IMR-90 (cell line): ENCODE measurements at regions not wholly inside any gene's neighbourhood (a gene's known extent, or its start where the extent isn't known, plus 50 kb on each side); places are given as distances from the start of the nearest gene placed in this dataset.

Source experiments
- CEBPB ChIP-seq: IDR thresholded peaks from 2 replicates; pipeline ENCODE4 v1.6.1; 2012; ENCODE audit warnings: low read depth, low read length, improper control_type of control experiment
- CHD1 ChIP-seq: IDR thresholded peaks from 2 replicates; pipeline ENCODE4 v1.6.1; 2012; ENCODE audit warnings: low read depth, low read length, improper control_type of control experiment
- CTCF ChIP-seq: conservative IDR thresholded peaks from 2 replicates; pipeline ENCODE4 v1.5.1; 2012; ENCODE audit warnings: mild to moderate bottlenecking, low read depth, low read length, improper control_type of control experiment
- FOS ChIP-seq: fragments of 150-350 bp; IDR thresholded peaks from 2 replicates; pipeline ENCODE4 v1.6.1; 2016; ENCODE audit warnings: low read depth, low read length
- MAZ ChIP-seq: IDR thresholded peaks from 2 replicates; pipeline ENCODE4 v1.6.1; 2012; ENCODE audit warnings: low read depth, mild to moderate bottlenecking, low read length, improper control_type of control experiment, moderate library complexity, borderline replicate concordance
- NFE2L2 ChIP-seq: fragments of 150-350 bp; IDR thresholded peaks from 2 replicates; pipeline ENCODE4 v1.6.1; 2016; ENCODE audit warnings: low read depth, mild to moderate bottlenecking, low read length
- POLR2A ChIP-seq: IDR thresholded peaks from 2 replicates; pipeline ENCODE4 v1.6.1; 2012; ENCODE audit warnings: mild to moderate bottlenecking, low read depth, low read length
- RCOR1 ChIP-seq: IDR thresholded peaks from 2 replicates; pipeline ENCODE4 v1.6.1; 2012; ENCODE audit warnings: mild to moderate bottlenecking, low read length, improper control_type of control experiment; ENCODE audit not compliant: insufficient replicate concordance
- SMC3 ChIP-seq: fragments of 150-350 bp; IDR thresholded peaks from 2 replicates; pipeline ENCODE4 v1.6.1; 2016; ENCODE audit warnings: low read depth, mild to moderate bottlenecking, antibody characterized with exemption, low read length, moderate library complexity
- USF2 ChIP-seq: fragments of 150-350 bp; IDR thresholded peaks from 2 replicates; pipeline ENCODE4 v1.6.1; 2017; ENCODE audit warnings: mild to moderate bottlenecking, antibody characterized with exemption, low read length, low read depth
- TF ChIP-seq, protein P1 (sequence below): fragments of 150-350 bp; IDR thresholded peaks from 2 replicates; pipeline ENCODE4 v1.6.1; 2016; ENCODE audit warnings: low read depth, mild to moderate bottlenecking, low read length, moderate library complexity, borderline replicate concordance

- TF ChIP-seq CTCF: no peak
- TF ChIP-seq POLR2A: no peak
- TF ChIP-seq, protein P1, sequence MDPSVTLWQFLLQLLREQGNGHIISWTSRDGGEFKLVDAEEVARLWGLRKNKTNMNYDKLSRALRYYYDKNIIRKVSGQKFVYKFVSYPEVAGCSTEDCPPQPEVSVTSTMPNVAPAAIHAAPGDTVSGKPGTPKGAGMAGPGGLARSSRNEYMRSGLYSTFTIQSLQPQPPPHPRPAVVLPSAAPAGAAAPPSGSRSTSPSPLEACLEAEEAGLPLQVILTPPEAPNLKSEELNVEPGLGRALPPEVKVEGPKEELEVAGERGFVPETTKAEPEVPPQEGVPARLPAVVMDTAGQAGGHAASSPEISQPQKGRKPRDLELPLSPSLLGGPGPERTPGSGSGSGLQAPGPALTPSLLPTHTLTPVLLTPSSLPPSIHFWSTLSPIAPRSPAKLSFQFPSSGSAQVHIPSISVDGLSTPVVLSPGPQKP: no peak
- no peak for TF ChIP-seq NFE2L2
- no peak for TF ChIP-seq SMC3
- no peak for TF ChIP-seq CHD1
- no peak for TF ChIP-seq USF2
- TF ChIP-seq MAZ: no peak
- TF ChIP-seq FOS: no peak
- no peak for TF ChIP-seq RCOR1
- TF ChIP-seq CEBPB: no peak
Observed at GRCh38 chr13:111626371-111627305, 306.2 kb downstream of the TEX29 start.
